ENCODE measurements at regions not wholly inside any gene's neighbourhood (a gene's known extent, or its start where the extent isn't known, plus 50 kb on each side); places are given as distances from the start of the nearest gene placed in this dataset.

- no peak for DNase-seq
Observed at GRCh38 chr22:48333323-48333763, 1494.3 kb downstream of the BRD1 start.

GRCh38 chr22:48332438-48333322 is 1495.0 kb downstream of the BRD1 start:
- no peak for DNase-seq

GRCh38 chr22:48331691-48332220 is 1495.9 kb downstream of the BRD1 start:
- DNase-seq = no peak

- no peak for DNase-seq
Observed at GRCh38 chr22:48331266-48331665, 1496.4 kb downstream of the BRD1 start.

GRCh38 chr22:48327721-48328120 is 1500.0 kb downstream of the BRD1 start:
- DNase-seq = no peak

- no peak for DNase-seq
Observed at GRCh38 chr22:48323746-48324145, 1503.9 kb downstream of the BRD1 start.

- no peak for DNase-seq
Observed at GRCh38 chr22:48322907-48323306, 1504.8 kb downstream of the BRD1 start.

- no peak for DNase-seq
Observed at GRCh38 chr22:48321986-48322545, 1505.6 kb downstream of the BRD1 start.

- no peak for DNase-seq
Observed at GRCh38 chr22:48320683-48321451, 1506.8 kb downstream of the BRD1 start.

GRCh38 chr22:48320048-48320682 is 1507.5 kb downstream of the BRD1 start:
- no peak for DNase-seq

- no peak for DNase-seq
Observed at GRCh38 chr22:48319321-48320047, 1508.2 kb downstream of the BRD1 start.

- DNase-seq = no peak
Observed at GRCh38 chr22:48318575-48319320, 1508.9 kb downstream of the BRD1 start.

GRCh38 chr22:48318173-48318572 is 1509.5 kb downstream of the BRD1 start:
- no peak for DNase-seq

- no peak for DNase-seq
Observed at GRCh38 chr22:48316257-48317250, 1511.1 kb downstream of the BRD1 start.

- DNase-seq = no peak
Observed at GRCh38 chr22:48315439-48316256, 1512.0 kb downstream of the BRD1 start.

- no peak for DNase-seq
Observed at GRCh38 chr22:48314073-48314472, 1513.6 kb downstream of the BRD1 start.

GRCh38 chr22:48313175-48313830 is 1514.4 kb downstream of the BRD1 start:
- no peak for DNase-seq

- no peak for DNase-seq
Observed at GRCh38 chr22:48310740-48311139, 1516.9 kb downstream of the BRD1 start.

All from dermis blood vessel endothelial cell (primary cell).